ENCODE measurements at regions not wholly inside any gene's neighbourhood (a gene's known extent, or its start where the extent isn't known, plus 50 kb on each side); places are given as distances from the start of the nearest gene placed in this dataset.

- H3K36me3 ChIP-seq (ENCODE audit: control insufficient read depth, insufficient read depth, low read length): no peaks in the 10 kb centered on the region
- H3K27me3 ChIP-seq (ENCODE audit: control insufficient read depth, insufficient read depth, low read length): no peaks in the 10 kb centered on the region
- no peak for DNase-seq (ENCODE audit: low read depth in 4 of 6, low spot score in 6 of 6)
- peaks cover 10% of the 10 kb centered on the region for H3K4me1 ChIP-seq (ENCODE audit: control insufficient read depth, insufficient read depth, low read length)
- H3K4me3 ChIP-seq (ENCODE audit: low read depth, low read length): no peak overlapping the region
- no peaks in the 10 kb centered on the region for H3K9me3 ChIP-seq (ENCODE audit: control insufficient read depth, insufficient read depth, low read length)
- no CpG with 5 or more reads among the region's 1 CpG for WGBS (ENCODE audit: insufficient coverage)
- no peak overlapping the region for H3K27ac ChIP-seq (ENCODE audit: low read depth, low read length)
Measured at GRCh38 chr2:6645004-6645403, 220.7 kb downstream of the CMPK2 start.

- no peak for DNase-seq (ENCODE audit: low read depth in 4 of 6, low spot score in 6 of 6)
- Histone ChIP-seq H3K4me3 (ENCODE audit: low read depth, low read length) (no peak overlapping the region), H3K4me1 (ENCODE audit: control insufficient read depth, insufficient read depth, low read length) (peaks cover 10% of the 10 kb centered on the region), H3K27ac (ENCODE audit: low read depth, low read length) (no peak overlapping the region), H3K9me3 (ENCODE audit: control insufficient read depth, insufficient read depth, low read length) (no peaks in the 10 kb centered on the region), H3K36me3 (ENCODE audit: control insufficient read depth, insufficient read depth, low read length) (no peaks in the 10 kb centered on the region), H3K27me3 (ENCODE audit: control insufficient read depth, insufficient read depth, low read length) (no peaks in the 10 kb centered on the region)
- WGBS (ENCODE audit: insufficient coverage): 100% methylated on average over 1 of the region's 1 CpG
Measured at GRCh38 chr2:6645672-6646071, 220.0 kb downstream of the CMPK2 start.

- no peaks in the 10 kb centered on the region for H3K27me3 ChIP-seq (ENCODE audit: control insufficient read depth, insufficient read depth, low read length)
- no peak overlapping the region for H3K27ac ChIP-seq (ENCODE audit: low read depth, low read length)
- no peak overlapping the region for H3K4me3 ChIP-seq (ENCODE audit: low read depth, low read length)
- peaks cover 10% of the 10 kb centered on the region for H3K4me1 ChIP-seq (ENCODE audit: control insufficient read depth, insufficient read depth, low read length)
- H3K36me3 ChIP-seq (ENCODE audit: control insufficient read depth, insufficient read depth, low read length): no peaks in the 10 kb centered on the region
- H3K9me3 ChIP-seq (ENCODE audit: control insufficient read depth, insufficient read depth, low read length): no peaks in the 10 kb centered on the region
- peak in 1 of 6 donors; percentile 51 for DNase-seq (ENCODE audit: low read depth in 4 of 6, low spot score in 6 of 6)
- WGBS (ENCODE audit: insufficient coverage): 54% methylated on average over 3 of the region's 6 CpGs
Measured at GRCh38 chr2:6647046-6647445, 218.7 kb downstream of the CMPK2 start.

GRCh38 chr2:6648596-6649247 lies 217.0 kb downstream of the CMPK2 start:
- Histone ChIP-seq H3K36me3 (ENCODE audit: control insufficient read depth, insufficient read depth, low read length) (no peaks in the 10 kb centered on the region), H3K4me1 (ENCODE audit: control insufficient read depth, insufficient read depth, low read length) (peaks cover 10% of the 10 kb centered on the region), H3K27ac (ENCODE audit: low read depth, low read length) (no peak overlapping the region), H3K4me3 (ENCODE audit: low read depth, low read length) (no peak overlapping the region), H3K9me3 (ENCODE audit: control insufficient read depth, insufficient read depth, low read length) (no peaks in the 10 kb centered on the region), H3K27me3 (ENCODE audit: control insufficient read depth, insufficient read depth, low read length) (no peaks in the 10 kb centered on the region)
- WGBS (ENCODE audit: insufficient coverage): 26% methylated on average over 2 of the region's 6 CpGs
- peak in 2 of 6 donors; percentile 77 to 87 for DNase-seq (ENCODE audit: low read depth in 4 of 6, low spot score in 6 of 6)

- Histone ChIP-seq H3K9me3 (ENCODE audit: control insufficient read depth, insufficient read depth, low read length) (no peaks in the 10 kb centered on the region), H3K4me1 (ENCODE audit: control insufficient read depth, insufficient read depth, low read length) (peaks cover 10% of the 10 kb centered on the region), H3K36me3 (ENCODE audit: control insufficient read depth, insufficient read depth, low read length) (no peaks in the 10 kb centered on the region), H3K27ac (ENCODE audit: low read depth, low read length) (peak overlapping the region; percentile 58), H3K27me3 (ENCODE audit: control insufficient read depth, insufficient read depth, low read length) (no peaks in the 10 kb centered on the region), H3K4me3 (ENCODE audit: low read depth, low read length) (no peak overlapping the region)
- 57% methylated on average over 2 of the region's 5 CpGs for WGBS (ENCODE audit: insufficient coverage)
- peak in 1 of 6 donors; percentile 64 for DNase-seq (ENCODE audit: low read depth in 4 of 6, low spot score in 6 of 6)
Measured at GRCh38 chr2:6650311-6650710, 215.4 kb downstream of the CMPK2 start.

GRCh38 chr2:6652251-6652650 lies 213.5 kb downstream of the CMPK2 start:
- Histone ChIP-seq H3K4me3 (ENCODE audit: low read depth, low read length) (no peak overlapping the region), H3K4me1 (ENCODE audit: control insufficient read depth, insufficient read depth, low read length) (peaks cover 10% of the 10 kb centered on the region), H3K36me3 (ENCODE audit: control insufficient read depth, insufficient read depth, low read length) (no peaks in the 10 kb centered on the region), H3K9me3 (ENCODE audit: control insufficient read depth, insufficient read depth, low read length) (no peaks in the 10 kb centered on the region), H3K27me3 (ENCODE audit: control insufficient read depth, insufficient read depth, low read length) (no peaks in the 10 kb centered on the region), H3K27ac (ENCODE audit: low read depth, low read length) (no peak overlapping the region)
- 69% methylated on average over 1 of the region's 2 CpGs for WGBS (ENCODE audit: insufficient coverage)
- DNase-seq (ENCODE audit: low read depth in 4 of 6, low spot score in 6 of 6): no peak

GRCh38 chr2:6653281-6653750 lies 212.4 kb downstream of the CMPK2 start:
- Histone ChIP-seq H3K9me3 (ENCODE audit: control insufficient read depth, insufficient read depth, low read length) (no peaks in the 10 kb centered on the region), H3K27me3 (ENCODE audit: control insufficient read depth, insufficient read depth, low read length) (no peaks in the 10 kb centered on the region), H3K36me3 (ENCODE audit: control insufficient read depth, insufficient read depth, low read length) (no peaks in the 10 kb centered on the region), H3K4me1 (ENCODE audit: control insufficient read depth, insufficient read depth, low read length) (peaks cover 2% of the 10 kb centered on the region), H3K4me3 (ENCODE audit: low read depth, low read length) (no peak overlapping the region), H3K27ac (ENCODE audit: low read depth, low read length) (no peak overlapping the region)
- peak in 2 of 6 donors; percentile 73 to 81 for DNase-seq (ENCODE audit: low read depth in 4 of 6, low spot score in 6 of 6)
- WGBS (ENCODE audit: insufficient coverage): 34% methylated on average over 6 of the region's 7 CpGs

GRCh38 chr2:6654279-6654678 lies 211.4 kb downstream of the CMPK2 start:
- whole genome bisulfite sequencing (ENCODE audit: insufficient coverage): no CpG with 5 or more reads among the region's 5 CpGs
- H3K4me3 ChIP-seq (ENCODE audit: low read depth, low read length): no peak overlapping the region
- no peaks in the 10 kb centered on the region for H3K36me3 ChIP-seq (ENCODE audit: control insufficient read depth, insufficient read depth, low read length)
- H3K27me3 ChIP-seq (ENCODE audit: control insufficient read depth, insufficient read depth, low read length): no peaks in the 10 kb centered on the region
- H3K27ac ChIP-seq (ENCODE audit: low read depth, low read length): no peak overlapping the region
- DNase-seq (ENCODE audit: low read depth in 4 of 6, low spot score in 6 of 6): no peak
- H3K4me1 ChIP-seq (ENCODE audit: control insufficient read depth, insufficient read depth, low read length): no peaks in the 10 kb centered on the region
- no peaks in the 10 kb centered on the region for H3K9me3 ChIP-seq (ENCODE audit: control insufficient read depth, insufficient read depth, low read length)

GRCh38 chr2:6656633-6657032 lies 209.1 kb downstream of the CMPK2 start:
- 49% methylated on average over 3 of the region's 4 CpGs for WGBS (ENCODE audit: insufficient coverage)

GRCh38 chr2:6657136-6657535 lies 208.6 kb downstream of the CMPK2 start:
- no peak for DNase-seq (ENCODE audit: low read depth in 4 of 6, low spot score in 6 of 6)
- no peak overlapping the region for H3K4me3 ChIP-seq (ENCODE audit: low read depth, low read length)
- no peaks in the 10 kb centered on the region for H3K27me3 ChIP-seq (ENCODE audit: control insufficient read depth, insufficient read depth, low read length)
- no peak overlapping the region for H3K27ac ChIP-seq (ENCODE audit: low read depth, low read length)
- WGBS (ENCODE audit: insufficient coverage): 90% methylated on average over 4 of the region's 5 CpGs
- no peaks in the 10 kb centered on the region for H3K4me1 ChIP-seq (ENCODE audit: control insufficient read depth, insufficient read depth, low read length)
- H3K9me3 ChIP-seq (ENCODE audit: control insufficient read depth, insufficient read depth, low read length): no peaks in the 10 kb centered on the region
- no peaks in the 10 kb centered on the region for H3K36me3 ChIP-seq (ENCODE audit: control insufficient read depth, insufficient read depth, low read length)

More at GRCh38 chr2:6656633-6657032, 209.1 kb downstream of the CMPK2 start:
- Histone ChIP-seq H3K36me3 (ENCODE audit: control insufficient read depth, insufficient read depth, low read length) (no peaks in the 10 kb centered on the region), H3K27ac (ENCODE audit: low read depth, low read length) (no peak overlapping the region), H3K4me1 (ENCODE audit: control insufficient read depth, insufficient read depth, low read length) (no peaks in the 10 kb centered on the region), H3K4me3 (ENCODE audit: low read depth, low read length) (no peak overlapping the region), H3K9me3 (ENCODE audit: control insufficient read depth, insufficient read depth, low read length) (no peaks in the 10 kb centered on the region), H3K27me3 (ENCODE audit: control insufficient read depth, insufficient read depth, low read length) (no peaks in the 10 kb centered on the region)
- DNase-seq (ENCODE audit: low read depth in 4 of 6, low spot score in 6 of 6): no peak

Measured in spinal cord (tissue), 9 donors.